ENCODE measurements at regions not wholly inside any gene's neighbourhood (a gene's known extent, or its start where the extent isn't known, plus 50 kb on each side); places are given as distances from the start of the nearest gene placed in this dataset.

DNA sequence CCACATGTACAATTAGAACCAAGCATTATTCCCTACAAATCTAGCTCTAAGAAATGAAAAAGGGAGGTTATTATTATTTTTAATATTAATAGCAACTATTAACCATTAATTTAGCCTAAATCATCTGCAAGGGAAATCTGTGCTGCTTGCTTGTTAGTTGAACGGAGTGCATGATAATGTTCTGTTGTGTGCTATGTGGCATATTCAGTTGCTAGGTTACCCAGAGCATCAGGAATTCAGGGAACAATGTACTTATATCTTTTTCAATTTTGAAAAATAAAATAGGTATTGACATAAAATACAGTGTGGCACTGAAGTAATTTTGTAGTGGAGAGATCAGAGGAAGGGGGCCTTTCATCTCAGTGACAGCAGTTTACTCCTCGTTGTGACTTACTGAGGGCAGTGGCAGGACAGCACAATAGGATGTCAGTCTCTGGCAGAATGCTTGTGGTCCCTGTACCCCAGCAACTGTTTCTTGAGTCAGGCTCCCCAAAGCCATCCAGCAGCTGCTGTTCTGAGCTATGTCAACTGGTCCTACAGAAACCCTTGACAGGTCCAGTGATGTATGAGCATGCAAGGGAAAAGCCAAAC is 173.6 kb downstream of the TMEM161B start:
- Histone ChIP-seq H3K27me3 (ENCODE audit: control insufficient read depth in 3 of 3, insufficient read depth in 3 of 3, low read length in 3 of 3) (no peaks in the 10 kb centered on the region), H3K4me3 (ENCODE audit: low read depth in 1 of 3, low read length in 3 of 3) (no peak overlapping the region), H3K27ac (ENCODE audit: low read depth in 1 of 3, low read length in 2 of 3) (no peak overlapping the region), H3K36me3 (ENCODE audit: control insufficient read depth in 3 of 3, insufficient read depth in 2 of 3, low read depth in 1 of 3, low read length in 3 of 3) (no peaks in the 10 kb centered on the region), H3K4me1 (ENCODE audit: control insufficient read depth in 3 of 3, insufficient read depth in 2 of 3, low read depth in 1 of 3, low read length in 2 of 3) (no peaks in the 10 kb centered on the region), H3K9me3 (ENCODE audit: control insufficient read depth in 2 of 2, insufficient read depth in 1 of 2, low read depth in 1 of 2, low read length in 1 of 2) (no peaks in the 10 kb centered on the region)
- 42 to 59% (median 47%) methylated on average over 2 of the region's 2 CpGs for WGBS, 3 donors
- DNase-seq (no peak), FAIRE-seq (no peak)

DNA sequence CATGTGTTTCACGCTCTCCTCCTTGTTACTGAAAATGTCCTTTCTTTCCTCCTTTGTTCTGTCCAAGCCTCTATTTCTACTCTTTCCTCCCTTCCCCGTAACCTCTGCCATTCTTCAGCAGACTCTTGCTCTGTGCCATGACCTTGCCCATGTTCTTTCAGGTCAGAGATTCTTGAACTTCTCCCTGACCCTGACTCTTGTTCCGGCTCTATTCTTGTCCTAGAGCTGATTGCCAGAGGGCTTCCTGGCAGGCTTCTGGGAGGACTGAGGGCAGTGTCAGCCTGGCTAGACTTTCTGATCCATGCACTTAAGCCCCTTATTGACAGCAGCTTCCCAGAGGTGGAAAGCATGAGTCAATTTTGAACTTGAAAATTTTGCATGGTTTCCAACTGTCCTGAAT is 174.2 kb downstream of the TMEM161B start:
- Histone ChIP-seq H3K27me3 (ENCODE audit: control insufficient read depth in 3 of 3, insufficient read depth in 3 of 3, low read length in 3 of 3) (peaks cover 0 to 4% (median 0%) of the 10 kb centered on the region in 3 donors), H3K4me3 (ENCODE audit: low read depth in 1 of 3, low read length in 3 of 3) (no peak overlapping the region), H3K27ac (ENCODE audit: low read depth in 1 of 3, low read length in 2 of 3) (no peak overlapping the region), H3K4me1 (ENCODE audit: control insufficient read depth in 3 of 3, insufficient read depth in 2 of 3, low read depth in 1 of 3, low read length in 2 of 3) (no peaks in the 10 kb centered on the region), H3K36me3 (ENCODE audit: control insufficient read depth in 3 of 3, insufficient read depth in 2 of 3, low read depth in 1 of 3, low read length in 3 of 3) (no peaks in the 10 kb centered on the region), H3K9me3 (ENCODE audit: control insufficient read depth in 2 of 2, insufficient read depth in 1 of 2, low read depth in 1 of 2, low read length in 1 of 2) (no peaks in the 10 kb centered on the region)
- DNase-seq (no peak), FAIRE-seq (no peak)
- 70 to 82% (median 74%) methylated on average over 3 of the region's 3 CpGs for WGBS, 3 donors

DNA sequence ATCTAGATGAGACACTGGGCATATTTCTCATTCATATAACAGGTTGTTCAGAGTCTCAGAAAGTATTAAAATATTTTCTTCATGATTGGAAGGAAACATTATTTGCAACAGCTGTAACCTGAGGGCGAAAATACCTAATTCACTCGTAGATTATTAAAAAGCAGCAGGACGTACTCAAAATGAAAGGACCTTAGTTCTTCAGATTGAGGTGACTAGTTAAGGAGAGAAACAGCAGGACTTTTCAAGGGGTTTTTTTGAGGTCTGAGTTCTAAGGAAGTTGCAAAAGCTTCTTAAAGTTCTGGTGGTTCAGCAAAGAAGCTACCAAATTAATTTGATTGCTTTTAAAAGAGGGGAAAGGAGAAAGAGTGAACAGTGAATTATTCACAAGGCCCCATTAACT is 174.9 kb downstream of the TMEM161B start:
- Histone ChIP-seq H3K4me3 (ENCODE audit: low read depth in 1 of 3, low read length in 3 of 3) (no peak overlapping the region), H3K4me1 (ENCODE audit: control insufficient read depth in 3 of 3, insufficient read depth in 2 of 3, low read depth in 1 of 3, low read length in 2 of 3) (no peaks in the 10 kb centered on the region), H3K36me3 (ENCODE audit: control insufficient read depth in 3 of 3, insufficient read depth in 2 of 3, low read depth in 1 of 3, low read length in 3 of 3) (no peaks in the 10 kb centered on the region), H3K9me3 (ENCODE audit: control insufficient read depth in 2 of 2, insufficient read depth in 1 of 2, low read depth in 1 of 2, low read length in 1 of 2) (no peaks in the 10 kb centered on the region), H3K27me3 (ENCODE audit: control insufficient read depth in 3 of 3, insufficient read depth in 3 of 3, low read length in 3 of 3) (peaks cover 0 to 4% (median 0%) of the 10 kb centered on the region in 3 donors), H3K27ac (ENCODE audit: low read depth in 1 of 3, low read length in 2 of 3) (no peak overlapping the region)
- DNase-seq (no peak), FAIRE-seq (no peak)
- 67 to 78% (median 77%) methylated on average over 3 of the region's 3 CpGs for WGBS, 3 donors

DNA sequence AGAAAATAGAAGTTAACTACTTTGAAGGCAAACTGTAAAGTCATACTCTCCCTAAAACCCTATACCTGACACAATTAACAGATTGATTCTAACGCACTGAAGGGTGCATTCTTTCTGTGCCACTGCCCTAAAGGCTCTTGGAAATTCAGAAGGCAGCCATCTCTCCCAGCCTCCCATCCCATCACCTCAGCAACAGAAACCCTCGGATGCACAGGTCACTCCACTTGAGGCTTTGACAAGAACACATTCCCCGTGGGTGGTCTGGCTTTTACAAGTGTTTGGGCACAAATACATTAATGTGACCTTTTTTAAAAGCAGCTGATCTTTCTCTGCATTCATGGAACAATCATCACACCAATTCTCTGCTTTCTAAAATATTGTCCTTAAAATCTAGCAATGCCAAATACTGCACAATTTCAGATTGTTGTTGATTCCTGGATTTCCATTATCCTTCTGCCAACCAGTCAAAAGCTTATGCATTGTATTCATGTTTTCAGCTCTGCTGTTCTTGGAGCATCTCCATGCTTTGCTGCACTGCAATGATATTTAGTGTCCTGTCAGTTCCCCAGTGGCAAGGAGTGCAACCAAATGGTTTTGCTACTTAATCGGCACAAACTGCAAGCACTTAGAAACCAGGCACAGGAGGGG is 175.6 kb downstream of the TMEM161B start:
- FAIRE-seq (no peak), DNase-seq (no peak)
- H3K4me1 ChIP-seq (ENCODE audit: control insufficient read depth in 3 of 3, insufficient read depth in 2 of 3, low read depth in 1 of 3, low read length in 2 of 3): no peaks in the 10 kb centered on the region
- no peaks in the 10 kb centered on the region for H3K36me3 ChIP-seq (ENCODE audit: control insufficient read depth in 3 of 3, insufficient read depth in 2 of 3, low read depth in 1 of 3, low read length in 3 of 3)
- WGBS, 3 donors: 39 to 61% (median 48%) methylated on average over 4 of the region's 4 CpGs
- H3K4me3 ChIP-seq (ENCODE audit: low read depth in 1 of 3, low read length in 3 of 3): no peak overlapping the region
- H3K9me3 ChIP-seq (ENCODE audit: control insufficient read depth in 2 of 2, insufficient read depth in 1 of 2, low read depth in 1 of 2, low read length in 1 of 2): no peaks in the 10 kb centered on the region
- no peak overlapping the region for H3K27ac ChIP-seq (ENCODE audit: low read depth in 1 of 3, low read length in 2 of 3)
- peaks cover 0 to 4% (median 0%) of the 10 kb centered on the region in 3 donors for H3K27me3 ChIP-seq (ENCODE audit: control insufficient read depth in 3 of 3, insufficient read depth in 3 of 3, low read length in 3 of 3)

DNA sequence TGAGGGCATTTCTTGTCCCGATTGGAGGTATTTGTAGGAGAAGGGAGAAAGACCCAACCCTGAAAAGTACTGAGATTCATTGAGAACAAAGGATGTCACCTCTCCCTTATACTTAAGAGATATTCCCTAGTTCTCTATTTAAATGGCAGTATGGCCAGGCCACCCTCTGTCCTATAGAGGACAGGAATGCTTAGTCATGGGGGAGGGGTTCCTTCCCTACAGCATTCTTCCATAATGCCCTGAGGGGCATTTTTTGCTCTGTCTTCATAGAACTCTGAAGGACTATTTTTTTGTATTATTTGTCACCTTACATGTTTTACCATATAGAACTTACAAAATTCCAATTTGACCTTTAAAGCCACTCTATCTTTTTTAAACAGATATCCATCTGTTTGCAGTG is 176.3 kb downstream of the TMEM161B start:
- peaks cover 0 to 4% (median 0%) of the 10 kb centered on the region in 3 donors for H3K27me3 ChIP-seq (ENCODE audit: control insufficient read depth in 3 of 3, insufficient read depth in 3 of 3, low read length in 3 of 3)

DNA sequence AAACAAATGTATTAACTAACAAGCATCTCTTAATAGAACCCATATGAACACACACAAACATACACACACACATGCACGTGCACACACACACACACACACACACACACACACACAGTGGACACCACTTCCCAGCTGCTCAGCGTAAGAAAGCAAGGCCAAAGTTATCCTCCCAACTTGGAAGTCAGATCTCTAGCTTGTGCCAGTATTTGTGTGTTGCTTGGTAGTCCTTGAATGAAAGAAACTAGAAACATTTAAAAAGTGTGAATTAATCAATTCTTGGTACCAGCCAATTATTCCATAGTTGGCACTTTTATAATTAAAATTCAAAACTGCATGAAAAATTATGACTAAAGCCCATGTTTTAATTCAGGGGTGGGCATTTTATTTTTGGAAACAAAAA is 178.1 kb downstream of the TMEM161B start:
- Histone ChIP-seq H3K36me3 (ENCODE audit: control insufficient read depth in 3 of 3, insufficient read depth in 2 of 3, low read depth in 1 of 3, low read length in 3 of 3) (no peaks in the 10 kb centered on the region), H3K27me3 (ENCODE audit: control insufficient read depth in 3 of 3, insufficient read depth in 3 of 3, low read length in 3 of 3) (peaks cover 0 to 4% (median 0%) of the 10 kb centered on the region in 3 donors), H3K4me1 (ENCODE audit: control insufficient read depth in 3 of 3, insufficient read depth in 2 of 3, low read depth in 1 of 3, low read length in 2 of 3) (no peaks in the 10 kb centered on the region), H3K9me3 (ENCODE audit: control insufficient read depth in 2 of 2, insufficient read depth in 1 of 2, low read depth in 1 of 2, low read length in 1 of 2) (no peaks in the 10 kb centered on the region), H3K27ac (ENCODE audit: low read depth in 1 of 3, low read length in 2 of 3) (no peak overlapping the region), H3K4me3 (ENCODE audit: low read depth in 1 of 3, low read length in 3 of 3) (no peak overlapping the region)
- WGBS, 3 donors: 85 to 97% (median 89%) methylated on average over 2 of the region's 2 CpGs
- no peak for FAIRE-seq
- no peak for DNase-seq

More for the DNA sequence above, 176.3 kb downstream of the TMEM161B start:
- FAIRE-seq: no peak
- DNase-seq: no peak
- Histone ChIP-seq H3K27ac (ENCODE audit: low read depth in 1 of 3, low read length in 2 of 3) (no peak overlapping the region), H3K4me1 (ENCODE audit: control insufficient read depth in 3 of 3, insufficient read depth in 2 of 3, low read depth in 1 of 3, low read length in 2 of 3) (no peaks in the 10 kb centered on the region), H3K36me3 (ENCODE audit: control insufficient read depth in 3 of 3, insufficient read depth in 2 of 3, low read depth in 1 of 3, low read length in 3 of 3) (no peaks in the 10 kb centered on the region), H3K4me3 (ENCODE audit: low read depth in 1 of 3, low read length in 3 of 3) (no peak overlapping the region), H3K9me3 (ENCODE audit: control insufficient read depth in 2 of 2, insufficient read depth in 1 of 2, low read depth in 1 of 2, low read length in 1 of 2) (no peaks in the 10 kb centered on the region)
- 60 to 71% (median 63%) methylated on average over 1 of the region's 1 CpG for WGBS, 3 donors

DNA sequence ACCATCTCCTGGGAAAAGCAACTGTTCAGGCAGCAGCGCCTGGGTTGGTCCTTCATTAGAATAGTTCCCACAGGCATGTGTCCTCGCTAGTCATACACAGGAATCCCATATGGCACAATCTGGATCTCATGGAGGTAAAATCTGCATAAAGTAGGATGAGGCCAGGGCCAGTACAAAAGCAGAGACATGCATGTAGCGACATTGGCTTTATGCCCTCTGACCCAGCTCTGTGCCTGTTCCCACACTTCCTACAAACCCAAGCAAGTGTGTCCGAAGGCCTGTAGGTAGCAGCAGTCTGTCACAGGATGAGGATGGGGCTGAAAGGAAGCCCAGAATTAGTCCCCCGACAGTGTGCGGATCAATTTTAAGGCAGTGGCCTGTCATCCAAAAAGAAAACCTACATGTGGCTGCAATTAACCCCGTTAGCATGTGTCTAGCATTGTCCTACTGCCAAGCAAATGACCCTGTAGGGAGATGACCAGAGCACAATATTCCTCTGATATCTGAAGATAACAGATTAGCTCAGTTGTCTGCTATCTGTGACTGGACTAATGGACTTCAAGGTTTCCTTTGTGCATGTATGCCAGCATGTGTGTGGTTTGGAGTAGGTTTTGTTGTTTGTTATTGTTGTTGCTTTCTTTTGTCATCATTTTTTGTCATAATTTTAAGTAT is 178.8 kb downstream of the TMEM161B start:
- no peak for DNase-seq
- Histone ChIP-seq H3K27ac (ENCODE audit: low read depth in 1 of 3, low read length in 2 of 3) (no peak overlapping the region), H3K4me3 (ENCODE audit: low read depth in 1 of 3, low read length in 3 of 3) (no peak overlapping the region), H3K9me3 (ENCODE audit: control insufficient read depth in 2 of 2, insufficient read depth in 1 of 2, low read depth in 1 of 2, low read length in 1 of 2) (no peaks in the 10 kb centered on the region), H3K27me3 (ENCODE audit: control insufficient read depth in 3 of 3, insufficient read depth in 3 of 3, low read length in 3 of 3) (peaks cover 0 to 4% (median 0%) of the 10 kb centered on the region in 3 donors), H3K4me1 (ENCODE audit: control insufficient read depth in 3 of 3, insufficient read depth in 2 of 3, low read depth in 1 of 3, low read length in 2 of 3) (no peaks in the 10 kb centered on the region), H3K36me3 (ENCODE audit: control insufficient read depth in 3 of 3, insufficient read depth in 2 of 3, low read depth in 1 of 3, low read length in 3 of 3) (no peaks in the 10 kb centered on the region)
- 69 to 71% (median 70%) methylated on average over 7 of the region's 7 CpGs for WGBS, 3 donors
- no peak for FAIRE-seq

DNA sequence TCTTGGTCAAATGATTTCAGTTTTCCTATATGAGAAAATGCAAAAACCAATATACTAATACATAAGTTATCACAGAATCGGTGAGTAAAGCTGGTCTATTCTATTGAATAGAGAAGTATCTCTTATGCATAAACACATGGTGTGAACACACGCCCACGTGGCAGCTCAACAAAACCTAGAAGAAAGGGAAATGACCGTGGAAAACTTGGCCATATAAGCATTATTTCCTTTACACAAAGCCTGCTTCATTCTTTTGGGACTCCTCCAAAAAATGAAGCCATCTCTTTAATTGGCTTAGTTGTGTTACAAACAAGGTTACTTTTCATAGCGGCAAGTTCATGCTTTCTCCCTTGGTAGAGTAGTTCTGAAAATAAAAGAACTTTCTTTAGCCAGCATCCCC is 183.2 kb downstream of the TMEM161B start:
- Histone ChIP-seq H3K27me3 (ENCODE audit: control insufficient read depth in 3 of 3, insufficient read depth in 3 of 3, low read length in 3 of 3) (peaks cover 0 to 4% (median 0%) of the 10 kb centered on the region in 3 donors), H3K36me3 (ENCODE audit: control insufficient read depth in 3 of 3, insufficient read depth in 2 of 3, low read depth in 1 of 3, low read length in 3 of 3) (no peaks in the 10 kb centered on the region), H3K9me3 (ENCODE audit: control insufficient read depth in 2 of 2, insufficient read depth in 1 of 2, low read depth in 1 of 2, low read length in 1 of 2) (no peaks in the 10 kb centered on the region), H3K27ac (ENCODE audit: low read depth in 1 of 3, low read length in 2 of 3) (no peak overlapping the region), H3K4me1 (ENCODE audit: control insufficient read depth in 3 of 3, insufficient read depth in 2 of 3, low read depth in 1 of 3, low read length in 2 of 3) (no peaks in the 10 kb centered on the region), H3K4me3 (ENCODE audit: low read depth in 1 of 3, low read length in 3 of 3) (no peak overlapping the region)
- 70 to 75% (median 72%) methylated on average over 5 of the region's 5 CpGs for WGBS, 3 donors
- DNase-seq: no peak
- FAIRE-seq: no peak
